ENCODE measurements at regions not wholly inside any gene's neighbourhood (a gene's known extent, or its start where the extent isn't known, plus 50 kb on each side); places are given as distances from the start of the nearest gene placed in this dataset.
"Not testable (repeated sequence)": the region's sequence is repeated elsewhere in the genome, so short reads cannot be mapped to it uniquely, and the experiment has no call there.

GRCh38 chr14:83282706-83283105, 1749.1 kb upstream of the SEL1L start:
- no peaks in the 10 kb centered on the region for H3K36me3 ChIP-seq (ENCODE audit: control insufficient read depth in 2 of 2, insufficient read depth in 2 of 2, low read length in 1 of 2)
- no peak overlapping the region for H3K27ac ChIP-seq (ENCODE audit: low read depth in 1 of 2, low read length in 1 of 2)
- no peaks in the 10 kb centered on the region for H3K27me3 ChIP-seq (ENCODE audit: control insufficient read depth in 2 of 2, insufficient read depth in 1 of 2, low read length in 1 of 2)
- no peaks in the 10 kb centered on the region for H3K4me1 ChIP-seq (ENCODE audit: control insufficient read depth in 2 of 2, insufficient read depth in 2 of 2, low read length in 2 of 2)
- no peak overlapping the region for H3K4me3 ChIP-seq (ENCODE audit: low read length in 2 of 2)
- DNase-seq (ENCODE audit: low read depth in 6 of 9, low spot score in 9 of 9), result no peak
- H3K9me3 ChIP-seq (ENCODE audit: control insufficient read depth in 2 of 2, insufficient read depth in 1 of 2, low read length in 1 of 2), result no peaks in the 10 kb centered on the region

- no peaks in the 10 kb centered on the region for H3K9me3 ChIP-seq (ENCODE audit: control insufficient read depth in 2 of 2, insufficient read depth in 1 of 2, low read length in 1 of 2)
- no peak for DNase-seq (ENCODE audit: low read depth in 6 of 9, low spot score in 9 of 9)
- WGBS, result 92% methylated on average over 2 of the region's 2 CpGs
- H3K4me1 ChIP-seq (ENCODE audit: control insufficient read depth in 2 of 2, insufficient read depth in 2 of 2, low read length in 2 of 2), result no peaks in the 10 kb centered on the region
- H3K36me3 ChIP-seq (ENCODE audit: control insufficient read depth in 2 of 2, insufficient read depth in 2 of 2, low read length in 1 of 2), result no peaks in the 10 kb centered on the region
- no peaks in the 10 kb centered on the region for H3K27me3 ChIP-seq (ENCODE audit: control insufficient read depth in 2 of 2, insufficient read depth in 1 of 2, low read length in 1 of 2)
- H3K27ac ChIP-seq (ENCODE audit: low read depth in 1 of 2, low read length in 1 of 2), result no peak overlapping the region
- no peak overlapping the region for H3K4me3 ChIP-seq (ENCODE audit: low read length in 2 of 2)
Observed at GRCh38 chr14:83287300-83287699, 1753.6 kb upstream of the SEL1L start.

GRCh38 chr14:83289390-83289789, 1755.7 kb upstream of the SEL1L start:
- 27% methylated on average over 4 of the region's 4 CpGs for WGBS

GRCh38 chr14:83289896-83290295, 1756.2 kb upstream of the SEL1L start:
- no peaks in the 10 kb centered on the region for H3K4me1 ChIP-seq (ENCODE audit: control insufficient read depth in 2 of 2, insufficient read depth in 2 of 2, low read length in 2 of 2)
- H3K4me3 ChIP-seq (ENCODE audit: low read length in 2 of 2), result no peak overlapping the region
- no peaks in the 10 kb centered on the region for H3K36me3 ChIP-seq (ENCODE audit: control insufficient read depth in 2 of 2, insufficient read depth in 2 of 2, low read length in 1 of 2)
- no peak for DNase-seq (ENCODE audit: low read depth in 6 of 9, low spot score in 9 of 9)
- H3K9me3 ChIP-seq (ENCODE audit: control insufficient read depth in 2 of 2, insufficient read depth in 1 of 2, low read length in 1 of 2), result no peaks in the 10 kb centered on the region
- H3K27me3 ChIP-seq (ENCODE audit: control insufficient read depth in 2 of 2, insufficient read depth in 1 of 2, low read length in 1 of 2), result no peaks in the 10 kb centered on the region
- WGBS, result 84% methylated on average over 1 of the region's 1 CpG
- no peak overlapping the region for H3K27ac ChIP-seq (ENCODE audit: low read depth in 1 of 2, low read length in 1 of 2)

More at GRCh38 chr14:83289390-83289789, 1755.7 kb upstream of the SEL1L start:
- H3K9me3 ChIP-seq (ENCODE audit: control insufficient read depth in 2 of 2, insufficient read depth in 1 of 2, low read length in 1 of 2), result no peaks in the 10 kb centered on the region
- H3K27ac ChIP-seq (ENCODE audit: low read depth in 1 of 2, low read length in 1 of 2), result no peak overlapping the region
- DNase-seq (ENCODE audit: low read depth in 6 of 9, low spot score in 9 of 9), result no peak
- no peak overlapping the region for H3K4me3 ChIP-seq (ENCODE audit: low read length in 2 of 2)
- H3K36me3 ChIP-seq (ENCODE audit: control insufficient read depth in 2 of 2, insufficient read depth in 2 of 2, low read length in 1 of 2), result no peaks in the 10 kb centered on the region
- no peaks in the 10 kb centered on the region for H3K4me1 ChIP-seq (ENCODE audit: control insufficient read depth in 2 of 2, insufficient read depth in 2 of 2, low read length in 2 of 2)
- no peaks in the 10 kb centered on the region for H3K27me3 ChIP-seq (ENCODE audit: control insufficient read depth in 2 of 2, insufficient read depth in 1 of 2, low read length in 1 of 2)

- Histone ChIP-seq H3K27me3 (ENCODE audit: control insufficient read depth in 2 of 2, insufficient read depth in 1 of 2, low read length in 1 of 2) (no peaks in the 10 kb centered on the region), H3K4me1 (ENCODE audit: control insufficient read depth in 2 of 2, insufficient read depth in 2 of 2, low read length in 2 of 2) (no peaks in the 10 kb centered on the region), H3K9me3 (ENCODE audit: control insufficient read depth in 2 of 2, insufficient read depth in 1 of 2, low read length in 1 of 2) (no peaks in the 10 kb centered on the region), H3K4me3 (ENCODE audit: low read length in 2 of 2) (no peak overlapping the region), H3K36me3 (ENCODE audit: control insufficient read depth in 2 of 2, insufficient read depth in 2 of 2, low read length in 1 of 2) (no peaks in the 10 kb centered on the region), H3K27ac (ENCODE audit: low read depth in 1 of 2, low read length in 1 of 2) (no peak overlapping the region)
- no peak for DNase-seq (ENCODE audit: low read depth in 6 of 9, low spot score in 9 of 9)
Observed at GRCh38 chr14:83290447-83290846, 1756.8 kb upstream of the SEL1L start.

GRCh38 chr14:83291714-83292113, 1758.1 kb upstream of the SEL1L start:
- WGBS, result 71% methylated on average over 1 of the region's 1 CpG
- DNase-seq (ENCODE audit: low read depth in 6 of 9, low spot score in 9 of 9), result no peak
- H3K27ac ChIP-seq (ENCODE audit: low read depth in 1 of 2, low read length in 1 of 2), result no peak overlapping the region
- no peak overlapping the region for H3K4me3 ChIP-seq (ENCODE audit: low read length in 2 of 2)
- H3K9me3 ChIP-seq (ENCODE audit: control insufficient read depth in 2 of 2, insufficient read depth in 1 of 2, low read length in 1 of 2), result no peaks in the 10 kb centered on the region
- H3K4me1 ChIP-seq (ENCODE audit: control insufficient read depth in 2 of 2, insufficient read depth in 2 of 2, low read length in 2 of 2), result no peaks in the 10 kb centered on the region
- no peaks in the 10 kb centered on the region for H3K36me3 ChIP-seq (ENCODE audit: control insufficient read depth in 2 of 2, insufficient read depth in 2 of 2, low read length in 1 of 2)
- H3K27me3 ChIP-seq (ENCODE audit: control insufficient read depth in 2 of 2, insufficient read depth in 1 of 2, low read length in 1 of 2), result no peaks in the 10 kb centered on the region

- H3K36me3 ChIP-seq (ENCODE audit: control insufficient read depth in 2 of 2, insufficient read depth in 2 of 2, low read length in 1 of 2), result no peaks in the 10 kb centered on the region
- H3K4me1 ChIP-seq (ENCODE audit: control insufficient read depth in 2 of 2, insufficient read depth in 2 of 2, low read length in 2 of 2), result no peaks in the 10 kb centered on the region
- no peak overlapping the region for H3K4me3 ChIP-seq (ENCODE audit: low read length in 2 of 2)
- 88% methylated on average over 1 of the region's 1 CpG for WGBS
- no peak overlapping the region for H3K27ac ChIP-seq (ENCODE audit: low read depth in 1 of 2, low read length in 1 of 2)
- H3K27me3 ChIP-seq (ENCODE audit: control insufficient read depth in 2 of 2, insufficient read depth in 1 of 2, low read length in 1 of 2), result no peaks in the 10 kb centered on the region
- no peak for DNase-seq (ENCODE audit: low read depth in 6 of 9, low spot score in 9 of 9)
- H3K9me3 ChIP-seq (ENCODE audit: control insufficient read depth in 2 of 2, insufficient read depth in 1 of 2, low read length in 1 of 2), result no peaks in the 10 kb centered on the region
Observed at GRCh38 chr14:83294941-83295340, 1761.3 kb upstream of the SEL1L start.

- H3K4me3 ChIP-seq (ENCODE audit: low read length in 2 of 2), result no peak overlapping the region
- no peaks in the 10 kb centered on the region for H3K4me1 ChIP-seq (ENCODE audit: control insufficient read depth in 2 of 2, insufficient read depth in 2 of 2, low read length in 2 of 2)
- no peak for DNase-seq (ENCODE audit: low read depth in 6 of 9, low spot score in 9 of 9)
- H3K27ac ChIP-seq (ENCODE audit: low read depth in 1 of 2, low read length in 1 of 2), result no peak overlapping the region
- 68% methylated on average over 3 of the region's 3 CpGs for WGBS
- no peaks in the 10 kb centered on the region for H3K9me3 ChIP-seq (ENCODE audit: control insufficient read depth in 2 of 2, insufficient read depth in 1 of 2, low read length in 1 of 2)
- no peaks in the 10 kb centered on the region for H3K36me3 ChIP-seq (ENCODE audit: control insufficient read depth in 2 of 2, insufficient read depth in 2 of 2, low read length in 1 of 2)
- no peaks in the 10 kb centered on the region for H3K27me3 ChIP-seq (ENCODE audit: control insufficient read depth in 2 of 2, insufficient read depth in 1 of 2, low read length in 1 of 2)
Observed at GRCh38 chr14:83297361-83297760, 1763.7 kb upstream of the SEL1L start.

- not testable (repeated sequence) for DNase-seq (ENCODE audit: low read depth in 6 of 9, low spot score in 9 of 9); H3K36me3 ChIP-seq (ENCODE audit: control insufficient read depth in 2 of 2, insufficient read depth in 2 of 2, low read length in 1 of 2); H3K4me3 ChIP-seq (ENCODE audit: low read length in 2 of 2); H3K27me3 ChIP-seq (ENCODE audit: control insufficient read depth in 2 of 2, insufficient read depth in 1 of 2, low read length in 1 of 2); H3K9me3 ChIP-seq (ENCODE audit: control insufficient read depth in 2 of 2, insufficient read depth in 1 of 2, low read length in 1 of 2); H3K4me1 ChIP-seq (ENCODE audit: control insufficient read depth in 2 of 2, insufficient read depth in 2 of 2, low read length in 2 of 2); H3K27ac ChIP-seq (ENCODE audit: low read depth in 1 of 2, low read length in 1 of 2)
- 88% methylated on average over 2 of the region's 2 CpGs for WGBS
Observed at GRCh38 chr14:83298016-83298415, 1764.4 kb upstream of the SEL1L start.

- Histone ChIP-seq H3K4me1 (ENCODE audit: control insufficient read depth in 2 of 2, insufficient read depth in 2 of 2, low read length in 2 of 2) (no peaks in the 10 kb centered on the region), H3K9me3 (ENCODE audit: control insufficient read depth in 2 of 2, insufficient read depth in 1 of 2, low read length in 1 of 2) (no peaks in the 10 kb centered on the region), H3K4me3 (ENCODE audit: low read length in 2 of 2) (no peak overlapping the region), H3K36me3 (ENCODE audit: control insufficient read depth in 2 of 2, insufficient read depth in 2 of 2, low read length in 1 of 2) (no peaks in the 10 kb centered on the region), H3K27me3 (ENCODE audit: control insufficient read depth in 2 of 2, insufficient read depth in 1 of 2, low read length in 1 of 2) (no peaks in the 10 kb centered on the region), H3K27ac (ENCODE audit: low read depth in 1 of 2, low read length in 1 of 2) (no peak overlapping the region)
- WGBS, result 74% methylated on average over 1 of the region's 1 CpG
- DNase-seq (ENCODE audit: low read depth in 6 of 9, low spot score in 9 of 9), result peak in 2 of 9 donors; percentile 2 to 19
Observed at GRCh38 chr14:83300476-83301064, 1766.9 kb upstream of the SEL1L start.

Data from thymus (tissue), 11 donors.